HG02943 (cell line): ENCODE measurements at regions not wholly inside any gene's neighbourhood (a gene's known extent, or its start where the extent isn't known, plus 50 kb on each side); places are given as distances from the start of the nearest gene placed in this dataset.
"Not testable (repeated sequence)": the region's sequence is repeated elsewhere in the genome, so short reads cannot be mapped to it uniquely, and the experiment has no call there.

Experiments
- ATAC-seq: cut with Tn5 transposase; IDR thresholded peaks from one replicate; pipeline ENCODE4 v1.9.1; 2021; ENCODE audit warnings: mild to moderate bottlenecking, low read depth, moderate library complexity; ENCODE audit not compliant: unreplicated experiment

DNA sequence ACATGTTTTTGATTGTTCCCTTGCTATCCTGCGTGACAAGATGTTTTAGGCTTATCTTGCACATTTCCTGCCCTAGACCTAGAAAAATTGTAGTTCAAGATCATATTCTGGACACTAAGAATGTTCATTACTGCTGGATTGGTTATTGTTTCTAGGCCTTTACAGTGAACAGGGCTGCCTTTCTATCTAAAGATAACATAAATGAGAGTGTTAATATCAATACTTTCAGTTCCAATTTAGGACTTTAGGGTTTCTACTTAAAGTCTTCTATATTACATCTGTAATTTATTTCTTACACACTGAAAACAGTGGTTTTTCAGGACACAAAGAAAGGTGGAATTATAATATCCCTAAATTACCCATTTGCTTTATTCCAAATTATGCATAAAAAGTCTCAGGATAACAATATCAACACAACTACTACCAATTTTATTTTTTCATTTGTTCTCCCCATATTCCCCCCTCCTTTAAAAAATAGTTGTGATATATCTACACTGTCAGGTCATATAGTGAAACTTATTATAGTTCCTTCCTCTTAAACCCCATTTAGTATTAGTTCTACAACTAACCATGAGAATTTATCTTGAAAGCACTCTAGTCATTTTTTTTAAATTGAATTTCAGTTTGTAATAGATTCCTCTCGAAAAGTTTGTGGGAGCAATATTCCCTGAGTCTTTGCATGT is 293.9 kb upstream of the RIOK2 start:
- ATAC-seq: no peak

DNA sequence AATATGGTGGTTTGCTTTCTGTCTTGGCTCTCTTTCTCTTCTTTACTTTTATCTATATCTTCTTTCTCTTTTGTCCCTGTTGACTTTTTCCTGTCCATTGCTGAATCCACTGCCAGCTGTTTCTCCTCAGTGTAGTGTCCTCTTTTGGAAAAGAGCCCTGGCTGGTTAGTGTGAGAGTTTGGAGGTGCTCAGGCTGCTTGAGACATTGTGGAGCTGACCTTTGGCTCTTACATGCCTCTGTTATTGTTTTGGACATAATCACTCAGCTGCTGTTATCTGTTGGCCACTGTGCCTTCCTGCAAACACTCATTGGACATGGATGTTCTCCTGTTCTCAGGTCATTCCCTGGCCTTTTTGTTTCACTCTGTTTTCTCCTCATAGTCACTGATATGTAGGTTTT is 295.4 kb upstream of the RIOK2 start:
- no peak for ATAC-seq

DNA sequence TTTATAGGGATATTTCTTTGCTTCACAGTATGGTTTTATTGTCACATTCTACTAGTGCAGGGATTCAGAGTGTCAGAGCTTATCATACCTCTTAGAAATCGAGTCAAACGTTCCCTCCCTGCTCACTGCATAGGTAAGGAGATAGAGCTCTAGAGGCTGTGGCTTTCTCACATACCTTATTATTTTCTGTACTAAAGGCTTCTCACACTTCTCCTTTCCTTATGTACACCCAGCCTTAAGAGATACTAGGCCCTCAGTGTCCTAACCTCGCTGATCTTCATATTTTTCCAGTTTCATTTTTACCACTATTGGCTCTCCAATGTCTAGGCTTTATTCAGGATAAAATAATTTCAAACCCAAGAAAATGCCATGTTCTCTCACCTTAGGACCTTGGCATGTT is 297.3 kb upstream of the RIOK2 start:
- ATAC-seq: no peak

DNA sequence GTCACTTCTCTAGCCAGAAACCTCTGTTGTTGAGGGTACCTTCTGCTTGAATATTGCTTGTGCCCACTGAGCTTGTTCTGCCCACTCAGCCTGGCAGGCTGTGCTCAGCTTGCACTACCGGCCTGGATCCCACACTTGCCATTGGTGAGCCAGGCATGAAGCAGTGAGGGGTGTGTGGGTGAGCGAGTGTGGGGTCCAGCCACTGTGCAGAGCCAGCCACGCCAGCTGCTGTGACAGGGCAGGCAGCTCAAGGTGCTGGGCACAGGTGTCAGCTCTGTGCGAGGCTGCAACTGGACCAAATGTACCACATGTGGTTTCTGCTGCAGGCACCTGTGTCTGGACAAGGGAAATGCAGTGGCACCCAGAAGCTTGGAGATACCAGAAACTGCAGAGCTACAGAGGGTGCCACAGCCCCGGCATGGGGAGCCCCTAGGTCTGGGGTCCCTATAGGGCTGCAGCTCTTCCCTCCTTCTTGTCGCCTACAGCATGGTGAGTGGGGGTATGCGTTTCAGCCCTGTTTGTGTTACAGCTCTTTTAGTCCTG is 305.1 kb upstream of the RIOK2 start:
- ATAC-seq: no peak

DNA sequence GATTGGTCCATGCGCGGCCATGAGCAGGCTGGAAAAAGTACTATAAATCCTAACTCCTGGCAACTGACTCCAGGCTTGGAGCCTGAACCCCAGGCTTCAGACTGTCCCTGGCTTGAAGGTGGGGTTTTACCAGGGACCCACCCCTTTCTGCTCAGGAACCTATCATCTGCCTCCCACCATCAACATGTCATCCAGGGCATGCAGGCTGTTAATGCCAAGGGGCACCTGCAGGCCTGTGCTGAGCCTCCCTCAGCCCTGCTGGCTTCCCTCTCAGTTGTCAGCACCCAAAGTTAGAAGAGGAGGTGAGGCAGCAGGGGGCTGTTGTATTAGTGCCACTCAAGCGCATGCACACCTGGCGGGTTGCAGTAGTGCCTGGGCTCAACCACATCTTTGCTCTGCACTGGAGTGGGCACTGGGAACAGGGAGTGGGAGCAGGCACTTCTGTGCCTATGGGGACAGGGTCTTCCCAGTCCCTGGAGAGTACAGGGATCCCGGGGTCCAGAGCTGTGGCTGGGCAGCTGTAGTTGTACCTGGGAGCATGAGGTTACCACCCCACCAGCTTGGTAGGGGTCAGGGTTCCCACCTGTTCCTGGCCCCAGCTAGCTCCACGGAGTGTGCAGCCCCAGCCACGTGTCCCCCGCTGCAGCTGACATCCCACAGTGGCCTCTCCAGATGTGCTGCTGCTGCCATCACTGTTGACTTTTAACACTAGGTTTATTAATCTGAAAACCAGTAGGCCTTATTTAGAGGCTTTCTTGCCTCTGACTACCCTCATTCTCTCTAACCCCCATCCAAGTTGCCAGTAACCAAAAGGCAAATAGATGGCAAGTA is 306.2 kb upstream of the RIOK2 start:
- ATAC-seq: no peak

DNA sequence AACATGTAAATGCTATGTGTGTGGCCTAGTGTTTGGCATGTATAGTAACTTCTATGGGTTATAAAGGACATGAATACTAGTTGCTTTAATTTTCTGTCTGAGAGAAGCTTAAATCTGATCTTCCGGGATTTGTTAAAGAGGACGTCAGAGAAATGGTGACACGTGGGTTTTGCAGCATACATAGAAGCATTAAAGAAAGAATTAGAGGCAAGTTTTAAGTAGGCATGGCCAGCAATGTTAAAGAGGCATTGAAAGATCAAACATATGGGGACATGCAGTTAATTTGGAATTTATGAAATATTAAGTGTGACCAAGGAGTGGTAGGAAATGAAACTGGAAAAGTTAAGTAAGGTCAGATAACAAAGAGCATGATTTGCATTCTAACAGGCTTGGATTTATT is 311.4 kb upstream of the RIOK2 start:
- ATAC-seq: no peak

DNA sequence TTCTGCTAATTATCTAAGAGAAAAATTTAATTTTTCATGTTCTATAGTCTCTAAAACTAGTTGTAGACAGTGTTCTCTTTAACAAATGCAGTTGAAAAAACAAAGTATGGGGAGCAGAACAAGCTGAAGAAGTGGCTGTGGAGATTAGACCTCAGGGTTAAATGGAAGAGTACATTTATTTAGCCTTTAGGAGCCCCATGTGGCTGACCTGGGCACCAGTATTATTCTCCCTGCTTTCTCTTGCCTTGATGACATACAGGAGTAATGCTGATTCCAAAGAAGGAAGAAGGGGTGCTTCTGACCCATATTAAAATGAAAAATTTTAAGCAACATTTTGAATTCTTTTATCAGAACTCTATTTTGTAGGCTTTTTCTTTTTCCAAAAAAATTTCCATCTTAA is 312.3 kb upstream of the RIOK2 start:
- ATAC-seq: no peak

DNA sequence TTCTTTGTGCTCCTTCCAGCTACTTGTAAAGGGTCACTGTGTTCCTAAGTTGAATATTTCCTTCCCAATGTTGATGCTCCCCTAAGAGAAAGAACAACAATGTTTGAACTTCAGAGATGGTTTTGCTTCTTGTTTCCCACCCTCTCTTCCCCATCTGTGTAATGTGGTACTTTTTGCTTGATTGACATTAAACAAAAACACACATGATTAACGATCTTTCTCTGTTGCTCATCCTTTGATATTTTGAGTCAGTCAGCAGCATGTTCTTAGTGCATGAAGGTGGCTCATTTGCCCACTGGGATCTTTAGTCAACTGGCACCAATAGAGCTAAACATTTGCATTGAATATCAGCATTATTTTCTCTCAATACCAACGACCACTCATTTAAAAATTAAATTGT is 313.0 kb upstream of the RIOK2 start:
- no peak for ATAC-seq

DNA sequence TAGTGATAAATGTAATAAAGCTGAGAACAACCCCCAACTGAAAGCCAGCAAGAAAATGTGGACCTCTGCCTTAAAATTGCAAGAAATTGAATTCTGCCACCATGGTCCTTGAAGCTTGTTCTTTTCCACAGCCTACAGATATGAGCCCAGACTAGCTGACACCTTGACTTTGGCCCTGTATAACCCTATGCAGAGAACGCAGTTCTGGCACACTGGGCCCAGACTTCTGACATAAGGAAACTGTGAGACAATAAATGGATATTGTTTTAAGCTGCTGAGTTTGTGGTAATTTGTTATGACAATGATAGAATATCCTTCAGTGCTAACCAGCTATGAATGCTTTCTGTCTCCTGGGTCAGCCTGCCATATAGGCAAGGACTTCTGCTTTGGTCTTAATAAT is 315.6 kb upstream of the RIOK2 start:
- no peak for ATAC-seq

DNA sequence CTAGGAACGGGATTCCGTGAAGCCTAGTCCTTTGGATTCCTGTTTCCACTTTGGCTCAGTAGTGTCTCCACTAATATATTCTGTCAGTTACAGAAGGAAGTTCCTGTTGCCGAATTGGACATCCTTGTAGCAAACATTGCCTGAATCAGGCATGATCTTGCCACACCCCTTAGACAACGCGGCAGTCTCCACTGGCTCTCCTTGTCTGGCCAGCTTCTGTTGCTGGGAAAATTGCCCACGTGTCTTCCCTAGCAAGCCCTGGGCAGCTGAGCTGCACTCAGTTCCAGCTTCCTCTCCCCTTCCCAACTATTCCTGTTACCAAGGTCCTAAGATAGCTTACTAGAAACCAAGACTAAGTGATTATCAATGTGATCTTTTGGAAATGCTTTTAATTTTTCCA is 316.6 kb upstream of the RIOK2 start:
- no peak for ATAC-seq

DNA sequence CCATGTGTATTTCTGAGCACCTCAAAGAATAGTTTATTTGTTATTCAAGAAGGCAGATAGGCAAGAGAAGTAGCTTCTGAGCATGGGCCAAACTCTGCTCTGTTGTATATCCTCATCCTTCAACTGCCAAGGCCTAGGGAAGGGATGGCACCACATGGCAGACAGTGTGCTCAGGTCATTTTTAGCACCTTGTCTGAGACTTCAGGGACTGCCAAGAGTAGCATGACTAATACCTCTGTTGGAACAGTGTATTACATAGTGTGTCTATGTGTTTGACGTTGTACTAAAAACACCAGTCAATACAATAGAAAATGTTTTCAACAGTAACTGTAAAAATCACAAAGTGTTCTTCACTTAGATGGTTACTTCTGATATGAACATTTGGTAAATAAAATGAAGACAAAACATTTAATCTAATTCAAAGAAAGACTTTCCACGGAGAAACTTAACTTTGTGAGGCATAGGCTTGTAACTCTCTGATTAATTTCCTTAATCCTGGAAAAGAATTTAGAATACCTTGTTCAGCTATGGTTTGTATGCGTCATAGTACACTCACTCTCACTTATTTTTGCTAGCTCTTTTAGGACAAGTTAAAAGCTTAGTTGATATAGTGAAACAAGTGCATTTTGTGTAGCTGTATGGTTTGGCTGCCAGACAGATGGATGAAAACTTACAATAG is 318.4 kb upstream of the RIOK2 start:
- no peak for ATAC-seq

DNA sequence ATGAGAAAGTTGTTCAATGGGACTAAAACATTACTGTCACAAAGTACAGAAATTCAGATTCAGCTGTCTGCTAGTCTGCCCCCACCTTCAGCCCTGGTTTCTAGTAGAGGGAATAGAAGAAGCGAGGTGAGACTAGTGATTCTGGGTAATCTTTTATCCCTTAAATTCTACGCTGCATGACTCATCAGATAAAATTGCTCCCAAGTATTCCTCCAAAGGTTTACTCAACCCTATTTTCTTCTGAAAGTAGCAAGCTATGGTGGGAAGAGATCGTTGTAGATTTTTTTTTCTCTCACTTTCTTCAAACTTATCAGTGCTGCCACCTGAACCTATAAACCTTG is 318.9 kb upstream of the RIOK2 start:
- ATAC-seq: no peak

DNA sequence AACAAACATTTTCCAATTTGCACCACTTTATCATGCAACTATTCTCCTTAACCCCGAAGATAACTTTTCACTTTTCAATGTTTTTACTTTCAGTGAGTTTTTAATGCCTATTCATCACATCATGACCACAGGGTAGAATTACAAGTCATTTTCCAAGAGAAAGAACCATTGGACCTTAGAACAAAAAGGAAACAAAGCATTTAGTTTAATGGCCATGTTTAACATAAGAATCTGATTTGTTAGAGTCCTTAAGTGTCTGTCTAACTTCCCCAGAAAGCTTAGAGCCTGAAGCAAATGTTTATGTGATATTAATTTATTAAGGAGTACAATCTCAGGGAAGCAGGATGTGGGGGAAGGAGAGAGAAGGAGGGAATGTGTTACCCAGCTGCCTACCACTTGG is 325.8 kb upstream of the RIOK2 start:
- no peak for ATAC-seq

DNA sequence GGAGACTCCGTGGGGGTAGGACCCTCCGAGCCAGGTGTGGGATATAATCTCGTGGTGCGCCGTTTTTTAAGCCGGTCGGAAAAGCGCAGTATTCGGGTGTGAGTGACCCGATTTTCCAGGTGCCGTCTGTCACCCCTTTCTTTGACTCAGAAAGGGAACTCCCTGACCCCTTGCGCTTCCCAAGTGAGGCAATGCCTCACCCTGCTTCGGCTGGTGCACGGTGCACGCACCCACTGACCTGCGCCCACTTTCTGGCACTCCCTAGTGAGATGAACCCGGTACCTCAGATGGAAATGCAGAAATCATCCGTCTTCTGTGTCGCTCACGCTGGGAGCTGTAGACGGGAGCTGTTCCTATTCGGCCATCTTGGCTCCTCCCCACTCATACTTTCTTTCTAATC is 336.5 kb upstream of the RIOK2 start:
- ATAC-seq: not testable (repeated sequence)

DNA sequence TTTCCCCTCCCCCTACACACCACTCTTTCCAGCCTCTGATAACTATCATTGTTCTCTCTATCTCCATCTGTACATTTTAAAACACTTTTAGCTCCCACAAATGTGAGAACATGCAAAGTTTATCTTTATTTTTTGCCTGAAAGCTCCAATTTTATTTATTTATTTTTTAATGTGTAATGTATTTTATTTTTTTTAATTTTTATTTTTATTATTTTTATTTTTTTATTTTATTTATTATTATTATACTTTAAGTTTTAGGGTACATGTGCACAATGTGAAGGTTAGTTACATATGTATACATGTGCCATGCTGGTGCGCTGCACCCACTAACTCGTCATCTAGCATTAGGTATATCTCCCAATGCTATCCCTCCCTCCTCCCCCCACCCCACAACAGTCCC is 340.3 kb upstream of the RIOK2 start:
- not testable (repeated sequence) for ATAC-seq

DNA sequence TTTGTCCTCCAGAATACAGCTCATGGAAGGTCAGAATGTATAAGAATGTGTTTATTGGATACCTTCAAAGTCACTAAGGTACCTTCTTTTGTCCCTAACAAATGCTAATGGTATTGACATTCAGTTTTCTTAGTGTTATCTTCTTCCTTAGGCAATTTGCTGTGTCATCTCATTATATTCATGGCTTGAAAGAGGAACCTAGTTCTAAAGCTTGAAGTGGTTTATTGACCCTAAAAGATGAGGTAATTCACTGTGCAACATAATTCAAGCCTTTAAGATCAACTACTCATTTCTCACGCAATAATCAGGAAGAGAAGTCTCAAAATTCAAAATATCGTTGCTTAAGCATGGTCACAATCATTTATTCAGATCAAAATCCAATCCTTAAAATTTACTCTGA is 342.7 kb upstream of the RIOK2 start:
- ATAC-seq: no peak

DNA sequence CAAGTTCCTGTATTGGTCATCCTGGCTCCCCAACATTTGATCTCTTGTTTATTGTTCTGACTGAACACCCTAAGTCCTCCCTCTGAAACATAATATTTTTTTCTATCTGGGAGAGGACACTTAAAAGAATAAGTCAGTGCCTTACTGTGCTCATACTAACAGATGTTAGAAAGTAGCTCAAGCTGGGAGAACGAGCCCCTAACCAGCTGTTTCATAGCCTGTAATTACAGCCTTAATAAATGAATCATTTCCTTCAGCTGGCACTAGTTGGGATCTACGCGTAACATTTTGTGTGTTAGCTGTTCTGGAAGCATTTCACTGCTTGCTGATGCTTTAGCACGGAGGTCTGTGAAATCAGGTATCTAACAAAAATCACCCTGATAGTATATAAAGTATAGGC is 345.9 kb upstream of the RIOK2 start:
- ATAC-seq: no peak

DNA sequence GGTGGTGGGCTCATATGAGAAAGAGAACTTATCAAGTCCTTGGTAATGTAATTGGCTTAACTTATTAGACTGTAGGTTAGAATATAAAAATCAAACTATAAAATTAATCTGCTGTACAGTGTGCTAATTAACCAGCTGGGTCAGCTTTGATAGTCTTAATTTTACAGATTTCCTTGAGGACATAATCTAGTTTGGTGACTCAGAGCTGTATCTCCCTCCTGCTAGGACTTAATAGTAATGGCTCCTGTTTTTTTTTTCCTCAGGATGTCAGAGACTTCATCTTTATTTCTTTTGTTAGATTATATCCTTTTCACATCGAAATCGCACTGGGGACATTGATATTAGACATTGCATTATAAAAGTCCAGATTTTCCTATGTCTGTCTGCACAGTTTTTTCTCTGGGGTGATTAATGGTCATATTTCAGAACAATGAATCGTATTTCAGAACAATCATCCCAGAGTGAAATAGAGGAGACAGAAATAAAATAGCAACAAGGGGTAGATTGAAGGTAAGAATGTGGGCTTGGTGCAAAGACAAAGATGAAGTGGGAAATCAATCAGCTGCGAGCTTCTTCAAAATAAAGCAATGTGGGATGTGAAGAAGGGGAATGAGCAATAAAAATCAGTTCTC is 346.4 kb upstream of the RIOK2 start:
- ATAC-seq: no peak

DNA sequence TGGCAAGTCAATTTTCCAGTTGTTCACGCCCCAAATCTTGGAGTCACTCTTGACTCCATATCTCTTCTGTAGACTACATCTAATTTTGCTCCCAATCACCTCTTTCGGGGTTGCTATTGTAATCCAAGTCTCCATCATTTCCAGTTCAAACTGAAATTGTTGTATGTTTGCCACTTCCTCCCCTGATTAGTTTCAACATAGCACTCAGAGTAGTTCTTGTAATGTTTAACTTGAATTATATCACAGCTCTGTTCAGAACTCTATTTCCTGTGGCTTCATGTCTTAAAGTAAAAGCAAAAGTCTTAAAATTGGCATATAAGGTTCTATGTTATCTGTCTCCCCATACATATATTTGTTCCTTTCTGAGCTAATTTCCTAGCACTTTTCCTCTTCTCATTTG is 348.5 kb upstream of the RIOK2 start:
- peak; percentile 93 for ATAC-seq

DNA sequence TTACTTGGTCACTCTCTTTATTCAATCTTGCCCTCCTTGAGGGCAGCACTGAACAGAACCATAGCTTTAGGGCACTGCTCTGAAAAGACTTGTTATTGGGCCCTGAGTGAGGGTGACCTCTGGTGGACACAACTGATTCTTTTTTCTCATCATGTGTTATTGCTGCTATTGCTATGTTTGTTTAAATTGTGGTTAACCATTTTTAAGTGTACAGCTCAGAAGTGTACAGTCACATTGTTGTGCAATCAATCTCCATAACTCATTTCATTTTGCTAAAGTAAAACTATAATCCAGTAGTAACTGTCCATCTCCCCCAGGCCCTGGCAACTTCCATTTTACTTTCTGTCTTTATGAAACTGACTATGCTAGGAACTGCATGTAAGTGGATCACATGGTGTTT is 351.1 kb upstream of the RIOK2 start:
- peak; percentile 57 for ATAC-seq

DNA sequence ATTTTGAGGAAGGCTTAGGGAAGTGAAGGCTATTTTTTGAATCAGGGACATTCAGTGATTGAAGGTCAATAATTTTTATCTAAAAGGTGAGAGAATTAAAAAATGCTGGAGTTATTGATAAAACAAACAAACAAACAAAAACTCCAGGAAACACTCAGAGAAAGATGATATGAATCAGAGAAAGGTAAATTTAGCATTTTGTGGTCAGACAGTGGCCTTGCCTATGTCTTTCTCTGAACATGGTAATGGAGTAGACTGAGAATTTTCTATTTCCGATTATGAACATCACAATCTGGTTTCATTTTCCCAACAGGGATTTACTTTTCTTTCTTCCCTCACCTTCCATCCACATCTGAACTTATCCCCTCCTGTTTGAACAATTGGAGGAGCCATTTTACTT is 353.6 kb upstream of the RIOK2 start:
- no peak for ATAC-seq
